IgD-negative memory B cell (primary cell): ENCODE measurements at regions not wholly inside any gene's neighbourhood (a gene's known extent, or its start where the extent isn't known, plus 50 kb on each side); places are given as distances from the start of the nearest gene placed in this dataset.

Experiments
- H3K27ac Mint-ChIP-seq, 3 donors: one replicate each; pipeline ENCODE4 v1.8.0; 2020 to 2022; ENCODE audit warnings: mild to moderate bottlenecking in 3 of 3, mixed read lengths in 3 of 3, moderate library complexity in 1 of 3
- H3K27me3 Mint-ChIP-seq: one replicate; pipeline ENCODE4 v1.8.0; 2021; ENCODE audit warnings: mixed read lengths
- H3K36me3 Mint-ChIP-seq: one replicate; pipeline ENCODE4 v1.8.0; 2020; ENCODE audit warnings: mild to moderate bottlenecking, mixed read lengths
- H3K4me1 Mint-ChIP-seq, 3 donors: one replicate each; pipeline ENCODE4 v1.8.0; 2020 to 2022; ENCODE audit warnings: mixed read lengths in 3 of 3, mild to moderate bottlenecking in 1 of 3
- H3K4me3 Mint-ChIP-seq, 4 donors: one replicate each; pipeline ENCODE4 v1.8.0; 2020 to 2022; ENCODE audit warnings: mild to moderate bottlenecking in 4 of 4, mixed read lengths in 4 of 4, moderate library complexity in 3 of 4
- H3K9me3 Mint-ChIP-seq, 3 donors: one replicate each; pipeline ENCODE4 v1.8.0; 2020 to 2021; ENCODE audit warnings: mixed read lengths in 3 of 3, mild to moderate bottlenecking in 1 of 3

GRCh38 chr3:181764544-181764943 lies 52.8 kb downstream of the SOX2 start:
- Mint-ChIP-seq H3K9me3 (no peaks in the 10 kb centered on the region), H3K36me3 (no peaks in the 10 kb centered on the region), H3K4me3 (no peak overlapping the region), H3K27me3 (no peaks in the 10 kb centered on the region), H3K4me1 (no peaks in the 10 kb centered on the region), H3K27ac (no peak overlapping the region)

- Mint-ChIP-seq H3K36me3 (no peaks in the 10 kb centered on the region), H3K27ac (no peak overlapping the region)
Measured at GRCh38 chr3:181770296-181770695, 58.6 kb downstream of the SOX2 start.

GRCh38 chr3:181771120-181771519 lies 59.4 kb downstream of the SOX2 start:
- no peak overlapping the region for H3K27ac Mint-ChIP-seq
- H3K4me3 Mint-ChIP-seq, result no peak overlapping the region
- no peaks in the 10 kb centered on the region for H3K27me3 Mint-ChIP-seq
- no peaks in the 10 kb centered on the region for H3K36me3 Mint-ChIP-seq
- no peaks in the 10 kb centered on the region for H3K9me3 Mint-ChIP-seq
- H3K4me1 Mint-ChIP-seq, result peaks cover 0 to 2% (median 0%) of the 10 kb centered on the region in 3 donors

More at GRCh38 chr3:181770296-181770695, 58.6 kb downstream of the SOX2 start:
- no peaks in the 10 kb centered on the region for H3K9me3 Mint-ChIP-seq
- H3K4me3 Mint-ChIP-seq, result no peak overlapping the region
- H3K27me3 Mint-ChIP-seq, result no peaks in the 10 kb centered on the region
- H3K4me1 Mint-ChIP-seq, result peaks cover 0 to 2% (median 0%) of the 10 kb centered on the region in 3 donors

- Mint-ChIP-seq H3K4me3 (no peak overlapping the region), H3K27ac (peak overlapping the region in 1 of 3 donors; percentile 4), H3K27me3 (no peaks in the 10 kb centered on the region), H3K36me3 (no peaks in the 10 kb centered on the region), H3K4me1 (peaks cover 0 to 2% (median 0%) of the 10 kb centered on the region in 3 donors), H3K9me3 (no peaks in the 10 kb centered on the region)
Measured at GRCh38 chr3:181772166-181772565, 60.4 kb downstream of the SOX2 start.

GRCh38 chr3:181773921-181774320 lies 62.2 kb downstream of the SOX2 start:
- Mint-ChIP-seq H3K27ac (no peak overlapping the region), H3K27me3 (no peaks in the 10 kb centered on the region), H3K9me3 (no peaks in the 10 kb centered on the region), H3K4me1 (peaks cover 0 to 2% (median 0%) of the 10 kb centered on the region in 3 donors), H3K36me3 (no peaks in the 10 kb centered on the region), H3K4me3 (no peak overlapping the region)

GRCh38 chr3:181782306-181782954 lies 70.7 kb downstream of the SOX2 start:
- H3K4me1 Mint-ChIP-seq, result peaks cover 0 to 2% (median 0%) of the 10 kb centered on the region in 3 donors
- H3K4me3 Mint-ChIP-seq, result no peak overlapping the region
- peaks cover 1% of the 10 kb centered on the region for H3K27me3 Mint-ChIP-seq

GRCh38 chr3:181790561-181790960 lies 78.8 kb downstream of the SOX2 start:
- H3K4me1 Mint-ChIP-seq, result peaks cover 0 to 5% (median 0%) of the 10 kb centered on the region in 3 donors
- no peak overlapping the region for H3K4me3 Mint-ChIP-seq
- H3K9me3 Mint-ChIP-seq, result no peaks in the 10 kb centered on the region
- no peaks in the 10 kb centered on the region for H3K36me3 Mint-ChIP-seq
- no peak overlapping the region for H3K27ac Mint-ChIP-seq
- H3K27me3 Mint-ChIP-seq, result peaks cover 1% of the 10 kb centered on the region

More at GRCh38 chr3:181782306-181782954, 70.7 kb downstream of the SOX2 start:
- H3K36me3 Mint-ChIP-seq, result no peaks in the 10 kb centered on the region
- no peak overlapping the region for H3K27ac Mint-ChIP-seq
- no peaks in the 10 kb centered on the region for H3K9me3 Mint-ChIP-seq

GRCh38 chr3:181791056-181791955 lies 79.6 kb downstream of the SOX2 start:
- Mint-ChIP-seq H3K4me3 (no peak overlapping the region), H3K36me3 (no peaks in the 10 kb centered on the region), H3K27me3 (no peaks in the 10 kb centered on the region), H3K4me1 (peaks cover 0 to 5% (median 0%) of the 10 kb centered on the region in 3 donors), H3K9me3 (no peaks in the 10 kb centered on the region), H3K27ac (no peak overlapping the region)

- Mint-ChIP-seq H3K27me3 (no peaks in the 10 kb centered on the region), H3K4me1 (peaks cover 0 to 5% (median 0%) of the 10 kb centered on the region in 3 donors), H3K9me3 (no peaks in the 10 kb centered on the region), H3K27ac (no peak overlapping the region), H3K36me3 (no peaks in the 10 kb centered on the region), H3K4me3 (no peak overlapping the region)
Measured at GRCh38 chr3:181793006-181793405, 81.3 kb downstream of the SOX2 start.

- H3K27ac Mint-ChIP-seq, result no peak overlapping the region
Measured at GRCh38 chr3:181794011-181794790, 82.5 kb downstream of the SOX2 start.

GRCh38 chr3:181796641-181797040 lies 84.9 kb downstream of the SOX2 start:
- H3K36me3 Mint-ChIP-seq, result no peaks in the 10 kb centered on the region
- peaks cover 0 to 1% (median 0%) of the 10 kb centered on the region in 3 donors for H3K4me1 Mint-ChIP-seq
- no peaks in the 10 kb centered on the region for H3K27me3 Mint-ChIP-seq
- no peaks in the 10 kb centered on the region for H3K9me3 Mint-ChIP-seq
- H3K4me3 Mint-ChIP-seq, result no peak overlapping the region
- H3K27ac Mint-ChIP-seq, result no peak overlapping the region

More at GRCh38 chr3:181794011-181794790, 82.5 kb downstream of the SOX2 start:
- Mint-ChIP-seq H3K9me3 (no peaks in the 10 kb centered on the region), H3K4me3 (no peak overlapping the region), H3K27me3 (no peaks in the 10 kb centered on the region), H3K36me3 (no peaks in the 10 kb centered on the region), H3K4me1 (peaks cover 0 to 3% (median 0%) of the 10 kb centered on the region in 3 donors)

GRCh38 chr3:181797431-181797830 lies 85.7 kb downstream of the SOX2 start:
- H3K27ac Mint-ChIP-seq, result no peak overlapping the region
- no peaks in the 10 kb centered on the region for H3K27me3 Mint-ChIP-seq
- H3K4me3 Mint-ChIP-seq, result no peak overlapping the region
- H3K36me3 Mint-ChIP-seq, result no peaks in the 10 kb centered on the region
- H3K9me3 Mint-ChIP-seq, result no peaks in the 10 kb centered on the region
- H3K4me1 Mint-ChIP-seq, result peaks cover 0 to 1% (median 0%) of the 10 kb centered on the region in 3 donors

- Mint-ChIP-seq H3K9me3 (peaks cover 0 to 5% (median 0%) of the 10 kb centered on the region in 3 donors), H3K4me1 (peaks cover 11 to 14% (median 11%) of the 10 kb centered on the region in 3 donors), H3K36me3 (no peaks in the 10 kb centered on the region), H3K27ac (no peak overlapping the region), H3K4me3 (no peak overlapping the region), H3K27me3 (no peaks in the 10 kb centered on the region)
Measured at GRCh38 chr3:181805703-181806102, 94.0 kb downstream of the SOX2 start.

- H3K36me3 Mint-ChIP-seq, result no peaks in the 10 kb centered on the region
- H3K27ac Mint-ChIP-seq, result no peak overlapping the region
- no peaks in the 10 kb centered on the region for H3K27me3 Mint-ChIP-seq
- H3K9me3 Mint-ChIP-seq, result peaks cover 0 to 5% (median 0%) of the 10 kb centered on the region in 3 donors
- H3K4me1 Mint-ChIP-seq, result peaks cover 11 to 14% (median 11%) of the 10 kb centered on the region in 3 donors
- H3K4me3 Mint-ChIP-seq, result no peak overlapping the region
Measured at GRCh38 chr3:181808053-181808452, 96.3 kb downstream of the SOX2 start.

GRCh38 chr3:181823716-181824115 lies 112.0 kb downstream of the SOX2 start:
- Mint-ChIP-seq H3K4me1 (no peaks in the 10 kb centered on the region), H3K36me3 (no peaks in the 10 kb centered on the region), H3K27ac (no peak overlapping the region), H3K4me3 (no peak overlapping the region), H3K9me3 (peaks cover 0 to 2% (median 1%) of the 10 kb centered on the region in 3 donors), H3K27me3 (peaks cover 5% of the 10 kb centered on the region)
